ENCODE measurements at regions not wholly inside any gene's neighbourhood (a gene's known extent, or its start where the extent isn't known, plus 50 kb on each side); places are given as distances from the start of the nearest gene placed in this dataset.
"Not testable (repeated sequence)": the region's sequence is repeated elsewhere in the genome, so short reads cannot be mapped to it uniquely, and the experiment has no call there.

DNA sequence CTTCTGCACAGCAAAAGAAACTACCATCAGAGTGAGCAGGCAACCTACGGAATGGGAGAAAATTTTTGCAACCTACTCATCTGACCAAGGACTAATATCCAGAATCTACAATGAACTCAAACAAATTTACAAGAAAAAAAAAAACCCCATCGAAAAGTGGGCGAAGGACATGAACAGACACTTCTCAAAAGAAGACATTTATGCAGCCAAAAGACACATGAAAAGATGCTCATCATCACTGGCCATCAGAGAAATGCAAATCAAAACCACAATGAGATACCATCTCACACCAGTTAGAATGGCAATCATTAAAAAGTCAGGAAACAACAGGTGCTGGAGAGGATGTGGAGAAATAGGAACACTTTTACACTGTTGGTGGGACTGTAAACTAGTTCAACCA, 164.6 kb downstream of the AHSP start:
- not testable (repeated sequence) for H3K27ac ChIP-seq (ENCODE audit: low read depth, low read length); H3K4me1 ChIP-seq (ENCODE audit: insufficient read depth, low read length); H3K36me3 ChIP-seq (ENCODE audit: insufficient read depth, low read length); H3K27me3 ChIP-seq (ENCODE audit: control insufficient read depth in 1 of 2, insufficient read depth in 2 of 2, low read length in 2 of 2); H3K4me3 ChIP-seq (ENCODE audit: low read depth in 1 of 2, low read length in 2 of 2); H3K9ac ChIP-seq (ENCODE audit: low read length); H3K9me3 ChIP-seq (ENCODE audit: low read length)

DNA sequence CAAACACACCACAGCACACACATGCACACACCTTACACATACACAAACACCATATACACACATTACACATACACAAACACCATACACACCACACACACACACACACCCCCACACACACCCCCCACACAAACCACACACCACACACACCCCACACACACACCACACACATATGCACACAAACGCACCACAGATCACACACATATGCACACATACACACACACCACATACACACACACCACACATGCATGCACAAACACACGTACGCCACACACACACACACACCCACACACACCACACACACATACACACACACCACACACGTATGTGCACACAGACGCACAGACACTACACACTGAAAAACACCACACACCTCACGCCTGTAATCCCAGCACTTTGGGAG, 166.0 kb downstream of the AHSP start:
- Histone ChIP-seq H3K9me3 (ENCODE audit: low read length) (no peaks in the 10 kb centered on the region), H3K27me3 (ENCODE audit: control insufficient read depth in 1 of 2, insufficient read depth in 2 of 2, low read length in 2 of 2) (no peaks in the 10 kb centered on the region), H3K4me1 (ENCODE audit: insufficient read depth, low read length) (no peaks in the 10 kb centered on the region), H3K4me3 (ENCODE audit: low read depth in 1 of 2, low read length in 2 of 2) (no peak overlapping the region), H3K27ac (ENCODE audit: low read depth, low read length) (no peak overlapping the region), H3K9ac (ENCODE audit: low read length) (no peak overlapping the region), H3K36me3 (ENCODE audit: insufficient read depth, low read length) (no peaks in the 10 kb centered on the region)

DNA sequence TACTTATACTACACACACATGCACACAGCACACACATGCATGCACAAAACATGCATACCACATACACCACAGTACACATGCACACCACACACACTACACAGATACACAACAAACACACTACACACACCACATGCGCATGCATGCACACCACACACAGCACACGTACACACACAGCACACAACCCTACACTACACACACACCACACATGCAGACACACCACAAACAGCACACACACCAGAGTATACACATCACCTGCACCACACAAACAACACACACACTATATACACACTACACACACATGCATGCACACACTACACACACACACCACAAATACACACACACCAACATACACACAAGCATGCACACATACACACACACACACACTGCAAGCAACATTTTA, 166.8 kb downstream of the AHSP start:
- Histone ChIP-seq H3K27me3 (ENCODE audit: control insufficient read depth in 1 of 2, insufficient read depth in 2 of 2, low read length in 2 of 2) (no peaks in the 10 kb centered on the region), H3K4me1 (ENCODE audit: insufficient read depth, low read length) (no peaks in the 10 kb centered on the region), H3K4me3 (ENCODE audit: low read depth in 1 of 2, low read length in 2 of 2) (no peak overlapping the region), H3K9ac (ENCODE audit: low read length) (no peak overlapping the region), H3K9me3 (ENCODE audit: low read length) (no peaks in the 10 kb centered on the region), H3K27ac (ENCODE audit: low read depth, low read length) (no peak overlapping the region), H3K36me3 (ENCODE audit: insufficient read depth, low read length) (no peaks in the 10 kb centered on the region)

DNA sequence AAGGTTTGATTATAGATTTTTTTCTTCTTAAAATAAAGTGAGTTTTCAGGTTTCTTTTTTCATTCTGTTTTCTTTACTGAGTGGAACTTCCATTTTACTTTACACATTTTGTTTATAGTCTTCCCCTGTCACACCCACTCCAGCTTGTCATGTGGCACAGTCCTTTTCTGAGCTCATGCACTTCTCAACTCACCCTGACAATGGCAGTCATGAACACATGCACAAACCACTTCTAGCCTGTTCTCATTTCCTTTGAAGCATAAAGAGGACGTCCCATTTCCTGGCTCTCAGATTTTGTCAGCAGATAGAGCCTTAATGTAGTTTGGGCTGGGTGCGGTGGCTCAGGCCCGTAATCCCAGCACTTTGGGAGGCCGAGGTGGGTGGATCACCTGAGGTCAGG, 168.0 kb downstream of the AHSP start:
- no peaks in the 10 kb centered on the region for H3K9me3 ChIP-seq (ENCODE audit: low read length)

DNA sequence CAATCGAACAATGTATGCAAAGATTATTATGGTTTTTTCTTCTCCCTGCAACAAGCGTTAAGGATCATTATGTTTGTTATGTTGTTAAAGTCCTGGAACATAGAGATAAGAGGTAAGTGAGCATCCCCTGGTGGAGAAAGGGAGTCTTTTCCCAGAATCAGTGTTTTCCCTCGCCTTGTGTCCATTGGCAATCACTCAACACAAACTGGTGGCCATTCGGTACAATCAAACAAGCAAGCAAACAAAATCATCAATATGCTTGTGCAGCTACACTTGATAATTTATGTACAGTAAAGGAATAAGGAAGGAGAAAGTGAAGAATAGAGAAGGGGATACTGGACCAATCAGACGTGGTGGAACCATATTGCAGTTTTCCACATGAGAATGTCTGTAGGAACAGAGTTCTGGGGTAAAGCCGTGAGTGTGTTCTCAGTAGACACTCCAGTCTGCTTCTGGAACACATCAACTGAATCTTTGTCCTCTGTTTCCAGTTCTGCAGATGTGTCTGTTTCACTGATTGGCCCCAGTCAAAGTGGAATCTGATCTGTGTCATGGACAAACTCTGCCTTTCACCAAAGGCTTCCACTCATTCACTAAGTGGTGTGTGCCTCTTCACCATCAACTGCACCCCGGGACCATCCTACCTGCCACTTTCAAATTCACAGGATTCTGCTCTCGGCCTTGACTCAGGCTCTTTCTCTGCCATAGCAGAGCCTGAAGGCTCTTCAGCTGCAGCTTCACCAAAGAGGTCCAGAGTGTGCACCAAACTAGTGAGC, 169.5 kb downstream of the AHSP start:
- Histone ChIP-seq H3K9me3 (ENCODE audit: low read length) (no peaks in the 10 kb centered on the region), H3K9ac (ENCODE audit: low read length) (no peak overlapping the region), H3K27ac (ENCODE audit: low read depth, low read length) (no peak overlapping the region), H3K36me3 (ENCODE audit: insufficient read depth, low read length) (no peaks in the 10 kb centered on the region), H3K4me3 (ENCODE audit: low read depth in 1 of 2, low read length in 2 of 2) (no peak overlapping the region), H3K27me3 (ENCODE audit: control insufficient read depth in 1 of 2, insufficient read depth in 2 of 2, low read length in 2 of 2) (no peaks in the 10 kb centered on the region), H3K4me1 (ENCODE audit: insufficient read depth, low read length) (peaks cover 10% of the 10 kb centered on the region)

More for the DNA sequence above, 168.0 kb downstream of the AHSP start:
- no peaks in the 10 kb centered on the region for H3K27me3 ChIP-seq (ENCODE audit: control insufficient read depth in 1 of 2, insufficient read depth in 2 of 2, low read length in 2 of 2)
- no peak overlapping the region for H3K27ac ChIP-seq (ENCODE audit: low read depth, low read length)
- no peaks in the 10 kb centered on the region for H3K36me3 ChIP-seq (ENCODE audit: insufficient read depth, low read length)
- peaks cover 3% of the 10 kb centered on the region for H3K4me1 ChIP-seq (ENCODE audit: insufficient read depth, low read length)
- H3K9ac ChIP-seq (ENCODE audit: low read length): no peak overlapping the region
- no peak overlapping the region for H3K4me3 ChIP-seq (ENCODE audit: low read depth in 1 of 2, low read length in 2 of 2)

DNA sequence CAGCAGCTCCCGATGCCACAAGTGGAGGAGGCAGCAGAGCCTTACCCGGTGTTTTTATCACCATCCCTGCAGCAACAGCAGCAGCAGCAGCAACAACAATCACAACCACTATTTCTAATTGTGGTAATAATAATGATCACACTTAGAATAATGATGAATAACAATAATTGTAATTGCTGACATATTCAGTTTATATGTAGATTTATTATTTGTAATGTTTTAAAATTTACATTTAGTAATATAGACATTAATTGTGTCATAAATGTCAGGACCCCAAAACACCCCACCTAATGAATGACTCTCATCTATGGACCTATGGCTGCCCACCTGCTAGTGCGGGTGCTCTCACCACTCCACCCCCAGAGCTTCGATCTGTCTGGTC, 170.0 kb downstream of the AHSP start:
- Histone ChIP-seq H3K27me3 (ENCODE audit: control insufficient read depth in 1 of 2, insufficient read depth in 2 of 2, low read length in 2 of 2) (no peaks in the 10 kb centered on the region), H3K36me3 (ENCODE audit: insufficient read depth, low read length) (peaks cover under 1% of the 10 kb centered on the region), H3K4me1 (ENCODE audit: insufficient read depth, low read length) (peaks cover 10% of the 10 kb centered on the region), H3K9me3 (ENCODE audit: low read length) (no peaks in the 10 kb centered on the region), H3K4me3 (ENCODE audit: low read depth in 1 of 2, low read length in 2 of 2) (no peak overlapping the region), H3K27ac (ENCODE audit: low read depth, low read length) (no peak overlapping the region), H3K9ac (ENCODE audit: low read length) (no peak overlapping the region)

DNA sequence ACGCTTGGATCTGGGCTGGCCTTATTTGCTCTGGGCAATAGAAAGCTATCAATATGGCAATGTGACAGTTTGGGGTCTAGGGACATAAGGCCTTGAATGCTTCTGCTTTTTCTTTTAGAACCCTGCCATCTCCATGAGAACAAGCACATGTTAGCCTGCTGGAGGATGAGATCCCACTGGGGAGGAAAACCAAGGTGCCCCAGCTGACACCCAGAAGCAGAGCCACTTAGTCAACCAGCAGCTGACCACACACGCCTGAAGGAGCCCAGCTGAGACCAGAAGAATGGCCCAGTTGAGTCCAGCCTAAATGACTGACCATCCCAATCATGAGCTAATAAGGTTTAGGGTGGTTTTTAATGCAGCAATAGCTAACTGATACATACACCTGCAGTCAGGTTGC, 171.2 kb downstream of the AHSP start:
- H3K4me1 ChIP-seq (ENCODE audit: insufficient read depth, low read length): peaks cover 10% of the 10 kb centered on the region
- H3K4me3 ChIP-seq (ENCODE audit: low read depth in 1 of 2, low read length in 2 of 2): no peak overlapping the region
- H3K9ac ChIP-seq (ENCODE audit: low read length): no peak overlapping the region
- H3K9me3 ChIP-seq (ENCODE audit: low read length): no peaks in the 10 kb centered on the region
- peaks cover 13% of the 10 kb centered on the region for H3K36me3 ChIP-seq (ENCODE audit: insufficient read depth, low read length)
- H3K27me3 ChIP-seq (ENCODE audit: control insufficient read depth in 1 of 2, insufficient read depth in 2 of 2, low read length in 2 of 2): no peaks in the 10 kb centered on the region
- no peak overlapping the region for H3K27ac ChIP-seq (ENCODE audit: low read depth, low read length)

DNA sequence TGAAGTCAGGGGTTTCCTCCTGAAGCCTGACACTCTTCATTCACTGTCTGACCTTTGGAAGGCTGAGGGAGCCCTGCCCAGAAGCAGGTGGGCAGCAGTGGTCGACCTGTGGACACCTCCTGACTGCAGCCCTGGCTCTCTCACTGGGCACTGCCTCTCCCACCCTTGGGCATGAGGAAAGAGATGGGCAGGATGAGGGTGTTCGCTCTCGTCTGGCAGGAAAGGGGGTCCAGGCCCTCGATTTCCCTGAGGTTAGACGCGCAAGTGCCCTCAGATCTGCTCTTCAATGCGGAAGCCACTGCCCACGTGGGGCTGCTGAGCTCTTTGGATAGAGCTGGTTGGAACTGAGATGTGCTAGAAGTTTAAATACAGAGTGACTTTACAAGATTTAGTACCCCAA, 171.9 kb downstream of the AHSP start:
- Histone ChIP-seq H3K27ac (ENCODE audit: low read depth, low read length) (no peak overlapping the region), H3K36me3 (ENCODE audit: insufficient read depth, low read length) (peaks cover 20% of the 10 kb centered on the region), H3K9ac (ENCODE audit: low read length) (no peak overlapping the region), H3K4me1 (ENCODE audit: insufficient read depth, low read length) (peaks cover 10% of the 10 kb centered on the region), H3K4me3 (ENCODE audit: low read depth in 1 of 2, low read length in 2 of 2) (no peak overlapping the region), H3K27me3 (ENCODE audit: control insufficient read depth in 1 of 2, insufficient read depth in 2 of 2, low read length in 2 of 2) (no peaks in the 10 kb centered on the region), H3K9me3 (ENCODE audit: low read length) (no peaks in the 10 kb centered on the region)

DNA sequence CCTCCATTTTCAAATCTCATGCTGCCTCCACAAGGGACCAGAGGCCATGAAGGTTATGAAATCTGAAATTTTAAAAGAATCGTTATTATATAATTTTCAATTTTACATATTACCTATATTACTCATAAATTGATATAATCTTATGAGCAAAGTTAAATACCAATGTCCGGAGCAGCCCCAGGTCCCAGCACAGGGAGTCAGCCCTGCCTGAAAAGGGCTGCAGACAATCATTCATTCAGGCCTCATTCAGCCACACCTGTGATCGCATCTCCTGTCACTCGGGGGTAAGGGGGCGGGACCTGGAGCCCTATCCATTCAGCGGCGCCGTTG, 172.5 kb downstream of the AHSP start:
- H3K9me3 ChIP-seq (ENCODE audit: low read length): no peaks in the 10 kb centered on the region
- H3K36me3 ChIP-seq (ENCODE audit: insufficient read depth, low read length): peaks cover 25% of the 10 kb centered on the region
- H3K27ac ChIP-seq (ENCODE audit: low read depth, low read length): no peak overlapping the region
- no peak overlapping the region for H3K9ac ChIP-seq (ENCODE audit: low read length)
- H3K4me3 ChIP-seq (ENCODE audit: low read depth in 1 of 2, low read length in 2 of 2): peak overlapping the region; percentile 69 to 77
- no peaks in the 10 kb centered on the region for H3K27me3 ChIP-seq (ENCODE audit: control insufficient read depth in 1 of 2, insufficient read depth in 2 of 2, low read length in 2 of 2)
- peaks cover 10% of the 10 kb centered on the region for H3K4me1 ChIP-seq (ENCODE audit: insufficient read depth, low read length)

DNA sequence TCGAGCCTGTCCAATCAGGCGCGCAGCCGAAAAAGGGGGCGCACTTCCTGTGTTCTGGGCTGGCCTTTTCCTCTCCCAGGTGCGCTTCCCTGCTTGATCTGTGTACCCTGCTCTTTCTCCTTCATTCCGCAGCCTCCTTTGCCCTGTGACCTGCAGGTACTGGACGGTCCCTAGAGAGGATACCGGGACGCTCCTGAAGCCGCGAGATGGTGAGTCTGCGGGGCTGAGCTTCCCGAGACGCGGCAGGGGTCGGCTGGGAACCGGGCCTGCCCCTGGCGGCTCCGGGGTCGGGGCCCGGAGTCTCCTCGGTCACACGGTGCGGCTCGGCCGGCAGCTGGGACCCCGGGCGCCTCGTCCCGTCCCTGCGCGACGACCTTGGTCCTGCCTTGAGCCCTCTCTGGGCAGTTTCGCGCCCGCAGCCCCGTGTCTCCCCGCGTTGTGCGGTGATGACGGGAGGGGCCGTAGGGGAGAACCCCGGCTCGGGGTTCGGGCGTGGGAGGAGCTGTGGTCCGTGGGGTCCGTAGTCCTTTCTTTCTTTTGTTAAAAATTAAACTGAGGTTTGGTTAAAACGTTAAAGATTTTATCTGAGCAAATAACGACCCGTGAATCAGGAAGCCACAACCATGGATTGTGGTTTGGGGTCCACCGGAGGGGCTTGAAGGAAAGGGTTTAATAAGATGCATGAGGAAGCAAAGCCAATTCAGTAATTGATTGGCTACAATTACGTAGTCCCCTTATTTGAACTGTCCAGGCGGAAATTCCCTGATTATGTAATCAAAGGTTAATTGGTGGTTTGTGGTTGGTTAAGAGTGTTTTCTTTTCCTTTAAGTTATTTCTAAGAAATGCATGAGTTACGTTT, 172.8 kb upstream of the ZNF267 start:
- Histone ChIP-seq H3K27me3 (ENCODE audit: control insufficient read depth in 1 of 2, insufficient read depth in 2 of 2, low read length in 2 of 2) (no peaks in the 10 kb centered on the region), H3K4me1 (ENCODE audit: insufficient read depth, low read length) (peaks cover 10% of the 10 kb centered on the region), H3K4me3 (ENCODE audit: low read depth in 1 of 2, low read length in 2 of 2) (peak overlapping the region; percentile 69 to 77), H3K27ac (ENCODE audit: low read depth, low read length) (peak overlapping the region; percentile 44), H3K9ac (ENCODE audit: low read length) (peak overlapping the region; percentile 66), H3K36me3 (ENCODE audit: insufficient read depth, low read length) (peaks cover 31% of the 10 kb centered on the region), H3K9me3 (ENCODE audit: low read length) (no peaks in the 10 kb centered on the region)

DNA sequence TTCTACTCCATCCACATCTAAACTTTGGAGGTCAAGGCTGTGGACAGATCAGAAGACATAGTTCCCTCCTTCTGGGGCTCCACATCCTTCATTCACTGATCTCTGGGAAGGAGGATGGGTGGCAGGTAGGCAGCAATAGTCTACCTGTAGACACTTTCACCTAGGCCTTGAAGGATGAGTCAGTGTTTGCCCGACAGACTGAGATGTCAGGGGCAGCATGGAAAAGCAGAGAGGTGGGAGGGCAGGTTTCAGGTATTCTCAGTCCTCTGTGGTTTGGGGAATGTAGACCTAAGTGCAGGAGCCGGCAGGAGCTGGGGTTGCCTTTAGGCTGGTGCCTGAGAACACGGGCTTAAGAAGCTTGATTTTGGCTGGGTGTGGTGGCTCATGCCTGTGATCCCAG, 171.9 kb upstream of the ZNF267 start:
- Histone ChIP-seq H3K4me3 (ENCODE audit: low read depth in 1 of 2, low read length in 2 of 2) (no peak overlapping the region), H3K27ac (ENCODE audit: low read depth, low read length) (no peak overlapping the region), H3K9me3 (ENCODE audit: low read length) (no peaks in the 10 kb centered on the region), H3K4me1 (ENCODE audit: insufficient read depth, low read length) (peaks cover 10% of the 10 kb centered on the region), H3K27me3 (ENCODE audit: control insufficient read depth in 1 of 2, insufficient read depth in 2 of 2, low read length in 2 of 2) (no peaks in the 10 kb centered on the region), H3K36me3 (ENCODE audit: insufficient read depth, low read length) (peaks cover 35% of the 10 kb centered on the region), H3K9ac (ENCODE audit: low read length) (no peak overlapping the region)

DNA sequence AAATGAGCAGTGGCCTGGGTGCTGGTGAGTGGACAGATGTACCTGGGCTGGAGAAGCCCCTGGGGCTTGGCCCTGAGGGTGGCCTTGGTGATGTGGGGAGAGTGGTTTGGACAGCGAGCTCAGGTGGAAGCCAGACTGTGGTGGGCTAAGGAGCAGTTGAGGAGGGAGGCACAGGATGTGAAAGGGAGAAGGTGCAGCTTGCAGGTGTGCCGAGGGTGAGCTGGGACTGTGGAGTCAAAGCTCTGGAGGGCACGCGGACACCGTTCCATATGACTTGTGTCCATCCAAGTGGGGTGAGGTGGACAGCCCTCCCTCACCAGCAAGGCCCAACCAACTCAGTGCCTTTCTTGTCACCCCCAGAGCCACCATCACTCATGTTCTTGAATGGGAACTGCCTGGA, 170.8 kb upstream of the ZNF267 start:
- no peak overlapping the region for H3K4me3 ChIP-seq (ENCODE audit: low read depth in 1 of 2, low read length in 2 of 2)
- no peaks in the 10 kb centered on the region for H3K27me3 ChIP-seq (ENCODE audit: control insufficient read depth in 1 of 2, insufficient read depth in 2 of 2, low read length in 2 of 2)
- H3K36me3 ChIP-seq (ENCODE audit: insufficient read depth, low read length): peaks cover 35% of the 10 kb centered on the region
- no peak overlapping the region for H3K9ac ChIP-seq (ENCODE audit: low read length)
- H3K9me3 ChIP-seq (ENCODE audit: low read length): no peaks in the 10 kb centered on the region
- H3K27ac ChIP-seq (ENCODE audit: low read depth, low read length): no peak overlapping the region
- peaks cover 10% of the 10 kb centered on the region for H3K4me1 ChIP-seq (ENCODE audit: insufficient read depth, low read length)
